ENCODE measurements at regions not wholly inside any gene's neighbourhood (a gene's known extent, or its start where the extent isn't known, plus 50 kb on each side); places are given as distances from the start of the nearest gene placed in this dataset.

GRCh38 chr10:61845950-61846268 is 55.6 kb upstream of the ARID5B start:
- TF ChIP-seq CTCF (IDR thresholded peaks at IDR 0.05) = no peak
- Histone ChIP-seq H3K9me3 (no peaks in the 10 kb centered on the region), H3K27me3 (no peaks in the 10 kb centered on the region), H3K36me3 (no peaks in the 10 kb centered on the region), H3K27ac (no peak overlapping the region), H3K4me1 (no peaks in the 10 kb centered on the region), H3K4me3 (no peak overlapping the region)
- DNase-seq (no peak), ATAC-seq (no peak)
- intact Hi-C loops (cut with DNase I) = no loop called here
- WGBS, 2 donors = 75 to 89% methylated on average over 4 of the region's 4 CpGs

- ATAC-seq = no peak
- WGBS, 2 donors = 93 to 96% methylated on average over 5 of the region's 5 CpGs
- Histone ChIP-seq H3K4me1 (no peaks in the 10 kb centered on the region), H3K9me3 (no peaks in the 10 kb centered on the region), H3K36me3 (no peaks in the 10 kb centered on the region), H3K4me3 (no peak overlapping the region), H3K27ac (no peak overlapping the region), H3K27me3 (no peaks in the 10 kb centered on the region)
- no peak for DNase-seq
- TF ChIP-seq CTCF (IDR thresholded peaks at IDR 0.05) = no peak
- intact Hi-C loops (cut with DNase I) = no loop called here
These were observed 55.0 kb upstream of the ARID5B start for GRCh38 chr10:61846370-61847031.

GRCh38 chr10:61847087-61847486 is 54.4 kb upstream of the ARID5B start:
- intact Hi-C loops (cut with DNase I) = no loop called here
- WGBS, 2 donors = 47 to 59% methylated on average over 2 of the region's 2 CpGs
- no peak for ATAC-seq
- Histone ChIP-seq H3K4me3 (no peak overlapping the region), H3K4me1 (no peaks in the 10 kb centered on the region), H3K9me3 (no peaks in the 10 kb centered on the region), H3K27ac (no peak overlapping the region), H3K36me3 (no peaks in the 10 kb centered on the region), H3K27me3 (no peaks in the 10 kb centered on the region)
- no peak for TF ChIP-seq CTCF (IDR thresholded peaks at IDR 0.05)
- DNase-seq = no peak

GRCh38 chr10:61847640-61848039 is 53.9 kb upstream of the ARID5B start:
- Histone ChIP-seq H3K9me3 (no peaks in the 10 kb centered on the region), H3K4me3 (no peak overlapping the region), H3K4me1 (no peaks in the 10 kb centered on the region), H3K27me3 (no peaks in the 10 kb centered on the region), H3K36me3 (no peaks in the 10 kb centered on the region), H3K27ac (no peak overlapping the region)
- ATAC-seq (no peak), DNase-seq (no peak)
- TF ChIP-seq CTCF (IDR thresholded peaks at IDR 0.05) = no peak
- intact Hi-C loops (cut with DNase I) = no loop called here
- 83 to 88% methylated on average over 2 of the region's 2 CpGs for WGBS, 2 donors
